HFF-Myc (cell line): ENCODE measurements at regions not wholly inside any gene's neighbourhood (a gene's known extent, or its start where the extent isn't known, plus 50 kb on each side); places are given as distances from the start of the nearest gene placed in this dataset.
A peak's percentile ranks its signal among the peaks of the same experiment; 100 is the strongest.

Source experiments
- DNase-seq: peaks from one replicate; pipeline ENCODE4 v3.0.0-alpha.2; 2011; ENCODE audit warnings: low read depth; ENCODE audit errors: extremely low read depth
- H3K4me3 ChIP-seq: replicated peaks from 2 replicates; pipeline ENCODE4 v1.5.1; 2011; ENCODE audit warnings: low read depth, mild to moderate bottlenecking, control low read depth, low read length
- CTCF ChIP-seq: IDR thresholded peaks from 2 replicates; pipeline ENCODE4 v1.5.1; 2012; ENCODE audit warnings: mild to moderate bottlenecking, low read depth, low read length, control low read depth; ENCODE audit errors: missing control alignments

- DNase-seq, result no peak
- no peak overlapping the region for H3K4me3 ChIP-seq
- no peak for TF ChIP-seq CTCF
These were observed 580.0 kb upstream of the INTU start for GRCh38 chr4:127052742-127053141.

GRCh38 chr4:127055357-127055756 lies 577.4 kb upstream of the INTU start:
- peak; percentile 10 for DNase-seq
- H3K4me3 ChIP-seq, result no peak overlapping the region
- no peak for TF ChIP-seq CTCF

GRCh38 chr4:127069675-127070074 lies 563.1 kb upstream of the INTU start:
- TF ChIP-seq CTCF, result no peak
- no peak overlapping the region for H3K4me3 ChIP-seq
- no peak for DNase-seq

- no peak overlapping the region for H3K4me3 ChIP-seq
- TF ChIP-seq CTCF, result no peak
- DNase-seq, result no peak
These were observed 561.3 kb upstream of the INTU start for GRCh38 chr4:127071443-127071842.

- H3K4me3 ChIP-seq, result no peak overlapping the region
- DNase-seq, result no peak
- no peak for TF ChIP-seq CTCF
These were observed 552.6 kb upstream of the INTU start for GRCh38 chr4:127080141-127080540.

- no peak for TF ChIP-seq CTCF
- H3K4me3 ChIP-seq, result no peak overlapping the region
- DNase-seq, result no peak
These were observed 551.7 kb upstream of the INTU start for GRCh38 chr4:127081041-127081440.

- no peak overlapping the region for H3K4me3 ChIP-seq
- DNase-seq, result no peak
- no peak for TF ChIP-seq CTCF
These were observed 549.8 kb upstream of the INTU start for GRCh38 chr4:127082986-127083385.
